Liver (tissue), 2 donors: ENCODE measurements at regions not wholly inside any gene's neighbourhood (a gene's known extent, or its start where the extent isn't known, plus 50 kb on each side); places are given as distances from the start of the nearest gene placed in this dataset.

Experiments
- REST ChIP-seq: IDR thresholded peaks from 2 replicates; pipeline ENCODE4 v1.6.1; 2016; ENCODE audit warnings: antibody characterized with exemption, mild to moderate bottlenecking
- SP1 ChIP-seq: IDR thresholded peaks from 2 replicates; pipeline ENCODE4 v1.6.1; 2018; ENCODE audit warnings: antibody characterized with exemption, mild to moderate bottlenecking
- TAF1 ChIP-seq: conservative IDR thresholded peaks from 2 replicates; pipeline ENCODE4 v1.6.1; 2016; ENCODE audit warnings: antibody characterized with exemption, mild to moderate bottlenecking
- donor health status: healthy.

GRCh38 chr7:112933598-112933997 is 143.4 kb upstream of the TMEM168 start:
- TF ChIP-seq SP1 (no peak), TAF1 (no peak), REST (no peak)
